ENCODE measurements at regions not wholly inside any gene's neighbourhood (a gene's known extent, or its start where the extent isn't known, plus 50 kb on each side); places are given as distances from the start of the nearest gene placed in this dataset.

DNA sequence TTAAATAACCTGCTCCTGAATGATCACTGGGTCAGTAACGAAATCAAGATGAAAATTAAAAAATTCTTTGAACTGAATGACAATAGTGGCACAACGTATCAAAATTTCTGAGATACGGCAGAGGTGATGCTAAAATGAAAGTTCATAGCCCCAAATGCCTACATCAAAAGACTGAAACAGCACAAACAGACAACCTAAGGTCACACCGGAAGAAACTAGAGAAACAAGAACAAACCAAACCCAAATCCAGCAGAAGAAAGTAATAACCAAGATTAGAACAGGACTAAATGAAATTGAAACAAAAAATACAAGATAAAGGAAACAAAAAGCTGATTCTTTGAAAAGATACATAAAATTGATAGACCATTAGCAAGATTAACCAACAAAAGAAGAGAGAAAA, 324.1 kb downstream of the RBM26 start:
- no peak for DNase-seq

DNA sequence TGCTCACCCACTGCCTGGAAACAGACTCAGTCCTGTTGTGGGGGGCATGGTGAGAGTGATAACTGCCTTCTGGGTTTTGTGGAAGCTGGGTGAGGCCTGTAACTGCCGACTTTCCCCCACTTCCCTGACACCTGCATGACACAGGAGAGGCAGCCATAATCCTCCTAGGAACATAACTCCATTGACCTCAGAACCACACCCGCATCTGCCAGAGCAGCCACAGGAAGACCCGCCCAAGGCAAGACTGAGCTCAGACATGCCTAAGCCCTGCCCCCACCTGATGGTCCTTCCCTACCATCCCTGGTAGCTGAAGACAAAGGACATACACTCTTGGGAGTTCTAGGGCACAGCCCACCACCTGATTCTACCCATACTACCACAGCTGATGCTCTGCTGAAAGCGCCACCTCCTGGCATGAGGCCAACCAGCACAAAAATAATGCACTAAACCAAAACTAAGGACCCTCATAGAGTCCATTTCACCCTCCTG, 326.7 kb downstream of the RBM26 start:
- no peak for DNase-seq

DNA sequence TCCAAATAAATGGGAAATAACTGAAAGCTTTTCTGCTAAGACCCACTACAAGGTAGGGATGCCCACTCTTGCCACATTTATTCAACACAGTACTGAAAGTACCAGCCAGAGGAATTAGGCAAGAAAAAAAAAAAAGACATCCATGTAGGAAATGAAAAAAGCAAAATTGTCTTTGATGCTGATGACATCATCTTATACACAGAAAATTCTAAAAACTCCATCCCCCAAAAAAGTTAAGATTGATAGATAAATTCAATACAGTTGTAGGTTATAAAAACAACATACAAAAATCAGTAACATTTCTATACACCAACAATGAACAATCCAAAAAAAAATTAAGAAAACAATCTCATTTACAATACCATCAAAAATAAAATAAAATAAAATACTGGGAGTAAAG, 330.4 kb downstream of the RBM26 start:
- no peak for DNase-seq

DNA sequence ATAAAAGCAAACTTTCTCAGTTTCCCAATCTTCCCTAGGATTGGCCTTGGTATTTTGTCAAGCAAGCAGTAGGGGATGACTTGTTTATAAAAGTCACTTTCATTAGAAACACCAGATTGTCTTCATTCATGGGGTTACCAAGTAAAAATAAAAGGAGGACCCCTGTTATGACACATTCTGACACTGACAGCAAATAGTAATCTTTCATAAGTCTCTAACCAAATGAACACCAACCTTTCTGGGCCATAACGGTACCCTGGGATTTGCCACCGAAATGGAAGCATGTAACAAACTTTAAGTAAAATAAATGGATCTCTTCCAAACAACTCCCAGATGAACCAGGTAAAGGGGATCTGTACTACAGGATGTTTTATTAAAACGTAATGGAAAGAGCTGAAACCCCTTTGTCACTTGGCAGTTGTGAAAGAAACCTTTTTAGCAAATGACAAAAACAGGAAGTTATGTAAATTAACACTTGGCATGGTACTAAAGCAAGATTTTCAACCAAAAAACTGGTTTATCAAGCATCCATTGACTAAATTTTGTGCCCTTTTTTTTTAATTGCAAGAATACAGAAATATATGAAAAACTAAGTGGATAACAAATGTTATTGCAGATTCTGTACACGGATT, 335.6 kb downstream of the RBM26 start:
- DNase-seq, result no peak

DNA sequence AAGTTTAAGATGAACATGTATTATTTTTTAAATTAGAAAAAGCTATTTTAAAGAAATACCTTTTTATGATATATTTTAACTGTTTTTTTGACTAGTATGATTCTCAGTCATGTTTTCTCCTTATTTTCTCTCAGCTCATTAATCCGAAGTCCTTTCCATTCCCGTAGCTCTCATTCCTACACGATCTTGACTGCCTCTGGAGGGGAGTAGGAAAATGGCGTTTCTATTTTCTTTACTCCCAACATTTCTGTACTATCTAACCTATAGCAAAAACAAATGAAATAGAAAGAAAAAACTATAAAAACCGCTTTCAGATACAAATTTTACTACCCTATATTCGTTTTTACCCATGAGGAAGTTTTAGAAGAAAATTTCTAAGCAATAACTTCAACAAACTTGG, 343.8 kb downstream of the RBM26 start:
- DNase-seq, result no peak

DNA sequence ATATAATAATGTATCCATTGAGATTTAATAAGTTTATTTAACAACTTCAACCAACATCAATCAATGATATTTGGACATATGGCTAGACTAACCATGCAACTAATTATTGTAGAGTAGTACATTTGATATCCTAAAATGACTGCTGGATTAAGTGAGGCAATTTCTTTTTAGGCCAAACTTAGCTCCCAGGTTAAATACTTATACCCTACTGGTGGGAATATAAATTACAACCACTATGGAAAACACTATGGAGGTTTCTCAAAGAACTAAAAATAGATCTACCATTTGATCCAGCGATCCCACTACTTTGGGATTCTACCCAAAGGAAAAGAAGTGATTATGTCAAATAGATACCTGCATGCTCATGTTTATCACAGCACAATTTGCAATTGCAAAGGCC, 345.8 kb downstream of the RBM26 start:
- DNase-seq, result no peak

DNA sequence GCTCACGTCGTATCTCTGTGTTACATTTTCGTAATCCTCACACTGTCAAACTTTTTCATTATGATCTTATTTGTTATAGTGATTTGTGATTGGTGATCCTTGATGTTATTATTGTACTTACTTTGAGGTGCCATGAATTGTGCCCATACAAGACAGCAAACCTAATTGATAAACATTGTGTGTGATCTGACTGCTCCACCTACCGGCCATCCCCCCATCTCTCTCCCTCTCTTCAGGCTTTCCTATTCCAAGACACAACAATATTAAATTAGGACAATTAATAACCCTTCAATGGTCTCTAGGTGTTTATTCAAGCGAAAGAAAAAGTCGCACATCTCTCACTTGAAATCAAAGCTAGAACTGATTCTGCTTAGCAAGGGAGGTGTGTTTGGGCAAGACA, 349.3 kb downstream of the RBM26 start:
- no peak for DNase-seq

DNA sequence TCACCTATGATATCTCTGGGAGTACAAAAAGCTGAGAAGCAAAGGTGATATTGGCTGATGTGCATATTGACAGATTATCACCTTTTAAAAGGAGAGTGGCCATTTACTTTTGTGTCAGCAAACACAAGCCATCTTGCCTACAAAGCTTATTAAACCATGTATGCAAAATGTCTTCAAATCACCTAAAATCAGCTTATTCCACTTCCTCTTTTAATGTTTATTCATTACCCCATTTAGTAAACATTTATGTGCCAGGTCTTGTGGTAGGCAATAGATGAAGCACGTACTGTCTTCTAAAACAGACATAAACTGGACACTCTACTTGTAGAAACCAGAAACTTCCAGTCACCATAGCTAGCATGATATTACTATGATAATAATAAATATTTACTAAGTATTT, 354.6 kb downstream of the RBM26 start:
- no peak for DNase-seq

DNA sequence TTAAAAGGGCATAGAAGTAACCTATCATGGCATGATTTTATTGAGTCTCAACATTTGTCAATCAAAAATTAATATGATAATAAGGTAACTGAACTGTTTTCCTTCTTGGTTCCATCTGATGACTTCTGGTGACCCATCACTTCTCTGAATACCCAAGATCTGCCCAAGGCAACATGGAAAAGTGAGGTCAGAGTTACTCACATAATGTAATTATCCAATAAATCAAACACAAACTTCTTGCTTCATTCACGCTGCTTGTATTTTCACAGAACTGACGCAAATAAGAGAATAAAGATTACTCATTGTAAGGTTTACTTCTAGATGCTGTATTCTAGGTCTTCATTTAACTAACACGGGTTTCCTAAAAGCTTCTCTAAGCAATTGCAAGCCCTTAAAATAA, 361.6 kb downstream of the RBM26 start:
- no peak for DNase-seq

DNA sequence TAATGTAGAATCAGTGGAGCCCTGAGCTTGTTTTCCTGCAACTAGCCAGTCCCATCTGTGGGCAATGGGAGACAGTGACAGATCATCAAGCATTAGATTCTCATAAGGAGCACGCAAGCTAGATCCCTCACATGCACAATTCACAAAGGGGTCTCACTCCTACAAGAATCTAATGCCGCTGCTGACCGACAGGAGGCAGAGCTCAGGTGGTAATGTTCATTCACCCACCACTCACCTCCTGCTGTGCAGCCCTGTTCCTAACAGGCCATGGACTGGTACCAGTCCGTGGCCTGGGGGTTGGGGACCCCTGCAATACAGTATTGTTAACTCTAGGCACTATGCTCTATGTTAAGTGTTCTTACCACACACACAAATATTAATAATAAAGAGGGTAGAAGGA, 362.8 kb downstream of the RBM26 start:
- no peak for DNase-seq

DNA sequence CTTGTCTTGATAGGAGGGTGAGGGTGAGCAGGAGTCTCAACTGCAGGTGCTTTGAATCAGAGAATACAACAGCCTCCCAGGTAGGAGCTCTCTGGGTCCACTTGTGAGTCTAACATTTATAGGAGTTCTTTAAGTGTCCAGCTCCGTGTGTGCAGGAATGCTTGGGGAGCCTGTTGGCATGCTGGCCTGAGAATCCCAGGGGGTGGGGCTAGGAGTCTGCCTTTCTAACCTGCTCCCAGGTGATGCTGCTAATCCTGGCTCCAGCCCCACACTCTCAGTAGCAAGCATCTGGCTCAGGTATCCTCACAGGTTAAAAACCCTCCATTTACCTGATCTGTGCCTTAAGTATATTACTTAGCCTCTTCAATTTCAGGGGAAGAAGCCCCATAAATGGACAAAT, 368.9 kb downstream of the RBM26 start:
- no peak for DNase-seq

DNA sequence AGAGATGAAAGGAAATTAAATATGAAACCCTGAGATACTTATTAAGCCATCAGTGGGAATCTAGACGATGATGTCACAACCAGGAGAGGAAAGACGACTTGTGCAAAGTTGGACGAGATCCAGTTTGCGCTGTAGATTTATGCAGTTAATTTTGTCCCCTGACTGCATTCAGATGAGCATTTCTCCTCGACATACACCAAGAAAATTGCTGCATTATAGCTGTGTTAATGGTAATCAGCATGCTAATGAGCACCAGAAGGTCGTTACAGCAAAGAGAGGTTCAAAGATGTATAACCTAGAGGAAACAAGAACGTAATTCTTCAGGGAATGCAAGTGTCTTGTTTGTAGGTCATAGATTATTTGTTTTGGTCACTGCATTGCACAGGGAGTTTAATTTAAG, 371.7 kb downstream of the RBM26 start:
- no peak for DNase-seq

DNA sequence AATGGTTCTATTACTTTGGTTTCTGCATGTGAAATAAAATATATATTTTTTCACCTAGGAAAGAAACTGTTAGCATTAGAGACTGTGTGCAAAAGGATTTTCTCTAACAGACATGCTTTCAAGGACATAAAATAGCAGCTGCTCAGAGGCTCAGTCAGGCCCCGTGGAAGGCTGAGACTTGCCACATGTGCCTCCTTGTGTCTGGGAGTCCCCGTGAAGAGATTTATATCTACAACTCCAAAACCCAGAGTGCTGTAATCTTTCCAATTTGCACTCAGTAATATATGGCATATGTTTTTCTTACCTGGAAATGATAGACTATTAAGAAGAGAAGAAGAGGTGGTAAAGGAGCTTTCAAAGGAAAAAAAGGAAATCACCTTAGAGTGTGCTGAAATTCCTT, 371.6 kb upstream of the OBI1 start:
- no peak for DNase-seq

DNA sequence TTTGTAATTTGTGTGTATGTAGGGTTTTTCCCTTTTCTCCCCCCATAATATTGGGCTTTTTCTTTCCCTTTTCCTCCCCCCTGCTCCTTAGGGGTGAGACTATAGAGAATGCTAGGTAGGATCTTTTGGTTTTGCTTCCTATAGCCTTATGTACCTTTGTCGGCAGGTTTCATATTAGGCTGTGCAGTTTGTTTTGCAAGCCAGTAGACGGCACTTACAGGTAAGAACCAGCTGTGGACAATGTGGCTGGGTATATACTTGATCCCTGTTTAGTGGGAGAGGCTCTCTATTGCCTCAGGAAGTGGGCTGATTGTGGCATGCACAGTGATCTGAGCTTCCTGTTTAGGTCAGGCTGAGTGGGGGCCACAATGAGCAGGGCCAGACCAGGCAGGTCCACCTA, 359.2 kb upstream of the OBI1 start:
- no peak for DNase-seq

DNA sequence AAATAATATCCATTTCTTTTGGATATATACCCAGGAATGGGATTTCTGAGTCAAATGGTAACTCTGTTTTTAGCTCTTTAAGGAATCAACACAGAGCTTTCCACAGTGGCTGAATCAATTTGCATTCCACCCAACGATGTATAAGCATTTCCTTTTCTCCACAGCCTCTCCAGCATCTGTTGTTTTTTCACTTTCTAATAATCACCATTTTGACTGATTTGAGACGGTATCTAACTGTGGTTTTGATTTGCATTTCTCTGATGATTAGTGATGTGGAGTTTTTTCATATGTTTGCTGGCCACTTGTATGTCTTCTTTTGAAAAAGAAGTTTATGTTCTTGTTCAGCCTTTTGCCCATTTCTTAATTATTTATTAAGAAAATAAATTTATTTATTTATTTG, 352.2 kb upstream of the OBI1 start:
- no peak for DNase-seq

DNA sequence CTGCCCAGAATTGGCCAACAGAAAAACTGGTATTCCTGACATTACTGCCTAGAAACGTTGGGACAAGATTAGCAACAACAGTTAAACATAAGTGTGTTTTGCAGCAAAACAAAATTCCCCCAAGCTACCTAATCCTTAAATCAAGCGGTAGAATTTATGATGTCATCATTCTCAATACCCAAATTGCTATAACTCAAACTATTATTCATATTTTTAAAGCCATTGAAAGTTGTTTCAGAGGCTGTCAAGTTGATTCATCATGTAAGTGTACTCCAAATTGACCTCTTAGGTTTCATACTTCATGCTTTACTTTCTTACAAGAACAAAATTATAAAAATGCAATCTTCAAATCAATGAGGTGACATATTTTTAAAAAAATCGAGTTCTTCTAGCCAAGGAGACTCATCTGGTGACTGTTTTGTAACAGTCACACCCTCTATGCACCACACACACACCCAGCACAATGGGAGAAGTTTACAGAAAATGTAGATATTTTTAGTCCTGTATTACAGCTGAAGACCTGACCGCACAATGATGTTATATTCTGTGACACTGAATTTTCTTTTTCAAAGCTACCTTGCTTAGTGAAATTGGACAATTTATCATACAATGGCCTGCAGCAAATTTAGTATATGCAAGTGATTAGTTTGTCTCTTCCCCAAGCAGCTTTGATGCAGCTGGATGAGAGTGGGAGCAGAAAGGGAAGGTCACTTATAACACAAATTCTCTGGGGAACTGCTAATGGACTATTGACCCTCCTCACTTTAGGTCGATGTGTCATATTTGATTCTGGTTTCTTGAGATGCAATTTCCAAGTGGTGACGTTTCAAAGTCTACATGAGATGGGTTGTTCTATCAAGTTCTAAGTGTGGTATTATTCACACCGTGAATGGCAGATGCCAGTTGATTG, 345.3 kb upstream of the OBI1 start:
- DNase-seq, result no peak

DNA sequence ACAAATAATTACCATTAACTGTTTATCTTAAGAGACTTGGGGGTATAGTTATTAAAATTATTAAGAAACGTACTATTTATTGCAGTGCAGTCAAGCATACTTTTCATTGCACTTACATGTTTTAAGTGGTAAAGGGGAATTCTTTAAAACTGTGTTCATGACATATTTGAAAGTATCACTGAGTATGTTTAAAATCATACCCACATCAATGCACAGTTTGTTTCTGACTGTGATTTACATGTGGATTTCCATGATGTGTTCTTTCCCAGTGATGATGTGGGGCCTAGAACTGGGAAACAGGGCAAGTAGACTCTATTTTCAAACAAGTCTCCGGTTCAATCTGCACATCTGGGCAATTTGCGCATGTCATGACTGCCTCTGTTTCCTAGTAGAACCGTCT, 340.5 kb upstream of the OBI1 start:
- DNase-seq, result no peak

DNA sequence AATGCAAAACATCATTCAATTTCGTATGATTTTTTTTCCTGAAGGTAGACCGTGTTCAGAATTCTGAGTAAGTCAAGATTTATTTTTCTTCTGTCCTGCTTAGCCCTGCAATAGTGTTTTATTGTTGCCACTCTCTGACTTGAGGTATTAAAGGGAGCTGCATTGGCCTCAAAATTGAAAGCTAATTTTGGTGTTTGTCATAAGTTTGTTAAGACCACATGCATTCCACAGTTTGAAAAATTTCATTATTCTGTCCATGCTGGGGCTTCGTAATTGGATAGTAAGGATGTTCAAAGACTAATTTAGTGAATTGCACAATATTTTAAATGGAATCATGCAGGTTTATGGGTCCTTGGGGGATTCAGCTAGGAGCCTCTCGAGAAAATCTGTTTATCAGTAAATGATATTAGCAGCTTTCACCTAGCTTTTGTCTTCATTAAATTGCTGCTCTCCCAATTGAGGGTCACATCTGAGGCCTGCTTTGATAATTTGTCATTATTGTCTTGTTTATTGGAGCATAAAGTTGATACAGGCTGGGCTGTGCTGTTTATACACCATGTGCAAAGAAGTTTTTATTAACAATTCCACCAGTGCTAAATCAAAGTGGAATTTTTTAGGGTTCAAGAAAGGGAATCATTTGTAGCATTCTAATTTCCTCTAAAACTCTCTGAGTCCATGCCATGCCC, 339.8 kb upstream of the OBI1 start:
- DNase-seq, result no peak

DNA sequence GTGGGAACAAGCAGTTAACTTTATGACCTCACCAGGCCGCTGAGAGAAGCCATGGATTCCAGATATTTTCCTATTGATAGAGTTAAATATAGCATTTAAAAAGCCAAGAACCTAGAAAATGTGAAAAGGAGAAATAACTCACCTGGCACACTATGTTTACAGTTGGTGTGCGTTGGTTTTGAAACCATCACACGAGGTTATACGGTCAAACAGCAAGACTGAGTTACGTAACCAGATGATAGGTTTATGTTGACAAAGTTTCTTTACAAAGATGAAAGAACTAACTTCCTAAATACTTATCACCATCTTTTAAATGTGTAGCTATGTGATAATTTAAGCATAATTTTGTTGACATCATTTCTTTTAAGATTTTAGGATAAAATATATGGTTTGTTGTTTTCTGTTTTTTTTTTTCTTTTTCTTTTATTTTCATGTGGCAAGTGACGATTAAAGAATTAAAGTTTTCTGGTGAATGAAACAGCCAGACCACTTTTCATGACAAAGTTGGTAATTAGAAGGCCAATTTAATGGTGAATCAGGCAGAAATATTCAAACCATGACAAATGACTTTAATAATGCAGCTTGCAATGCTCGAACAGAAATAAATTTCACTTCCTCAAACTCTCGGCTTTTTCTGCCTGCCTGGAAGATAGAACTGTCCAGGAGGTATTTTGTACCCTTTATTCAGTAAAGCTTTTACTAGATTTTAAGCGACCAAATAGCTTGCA, 339.1 kb upstream of the OBI1 start:
- DNase-seq, result no peak

DNA sequence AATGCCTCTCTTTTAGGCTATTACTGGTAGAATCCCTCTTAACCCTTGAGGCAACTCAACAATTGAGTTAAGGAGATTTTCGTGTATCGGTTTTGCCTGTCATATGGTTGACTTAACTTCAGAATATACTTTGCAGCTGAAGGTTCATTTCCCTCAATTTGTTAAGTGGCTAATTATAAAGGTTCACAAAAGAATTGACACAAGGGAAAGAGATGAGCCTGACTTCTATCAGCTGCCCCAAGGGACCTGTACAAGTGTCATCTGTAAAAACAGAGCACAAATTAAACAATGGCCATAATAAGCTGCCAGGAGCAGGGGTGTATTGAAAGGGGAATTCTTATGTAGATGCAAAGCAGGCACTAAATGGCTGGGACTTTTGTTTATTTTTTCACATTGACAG, 334.8 kb upstream of the OBI1 start:
- DNase-seq, result no peak

DNA sequence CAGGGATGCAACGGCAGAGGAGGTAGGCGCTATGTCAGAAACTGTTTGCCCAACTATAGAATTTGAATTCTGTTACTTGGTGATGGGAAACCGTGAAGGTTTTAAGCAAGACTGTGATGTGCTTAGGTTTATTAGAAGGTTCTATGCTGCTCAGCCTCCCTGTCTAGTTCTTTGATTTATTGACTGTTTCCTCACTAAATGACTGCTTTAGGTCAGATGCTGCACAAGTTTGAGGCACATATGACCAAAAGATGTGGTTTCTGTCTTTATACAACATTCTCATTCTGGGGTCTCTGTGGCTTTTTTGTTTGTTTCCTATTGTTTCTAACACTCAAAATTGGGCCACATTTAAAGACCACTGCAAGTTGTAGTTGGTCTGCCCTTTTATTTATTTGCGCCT, 323.0 kb upstream of the OBI1 start:
- DNase-seq, result no peak

DNA sequence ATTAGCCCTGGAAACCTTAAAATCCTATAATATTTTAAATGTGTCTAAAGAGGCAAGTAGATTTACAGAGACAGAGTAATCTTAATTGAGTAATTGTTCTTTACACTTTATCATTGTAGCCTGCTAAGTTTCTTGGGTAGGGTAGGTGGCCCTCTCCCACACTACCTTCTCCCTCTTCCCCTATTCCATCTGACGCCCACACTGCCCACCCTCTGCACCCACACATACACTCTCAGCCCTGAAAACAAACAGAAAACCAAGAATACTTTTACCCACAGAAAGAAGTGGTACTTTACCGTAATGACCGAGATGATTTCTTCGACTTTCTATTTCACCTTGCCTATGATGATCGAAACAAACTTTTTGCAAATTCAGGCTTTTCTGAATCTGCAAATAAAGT, 320.4 kb upstream of the OBI1 start:
- DNase-seq, result no peak
